Transverse colon (tissue), 4 donors: ENCODE measurements at regions not wholly inside any gene's neighbourhood (a gene's known extent, or its start where the extent isn't known, plus 50 kb on each side); places are given as distances from the start of the nearest gene placed in this dataset.

Experiments
- DNase-seq: peaks from one replicate; pipeline ENCODE4 v3.0.0-alpha.2; 2019
- H3K27ac ChIP-seq, 4 donors: fragments of 200-600 bp; sonication (generic); 2 replicates each; pipeline ENCODE4 v1.5.1; 2016 to 2018; ENCODE audit warnings: inconsistent platforms in 4 of 4
- H3K27me3 ChIP-seq: fragments of 200-600 bp; sonication (generic); 2 replicates; pipeline ENCODE4 v1.5.1; 2017; ENCODE audit warnings: inconsistent platforms
- H3K36me3 ChIP-seq, 4 donors: fragments of 200-600 bp; sonication (generic); 2 replicates each; pipeline ENCODE4 v1.5.1; 2017 to 2019; ENCODE audit warnings: inconsistent platforms in 4 of 4
- H3K4me1 ChIP-seq, 4 donors: fragments of 200-600 bp; sonication (generic); 2 replicates each; pipeline ENCODE4 v1.5.1; 2017 to 2020; ENCODE audit warnings: inconsistent platforms in 4 of 4
- H3K4me3 ChIP-seq, 4 donors: fragments of 200-600 bp; sonication (generic); 1 replicate in 1 of 4; 2 replicates in 3 of 4; pipeline versions ENCODE4 v1.5.1 to v1.6.1; 2017 to 2019; ENCODE audit warnings: inconsistent platforms in 4 of 4
- H3K9me3 ChIP-seq, 2 donors: fragments of 200-600 bp; sonication (generic); 2 replicates each; pipeline ENCODE4 v1.5.1; 2017 to 2019; ENCODE audit warnings: inconsistent platforms in 2 of 2
- EP300 ChIP-seq: sonication (generic); formaldehyde crosslinking; IDR thresholded peaks from one replicate; pipeline ENCODE4 v1.6.1; 2017; ENCODE audit warnings: antibody characterized with exemption, low read depth
- POLR2A ChIP-seq: fragments of 450-650 bp; IDR thresholded peaks from one replicate; pipeline ENCODE4 v1.6.1; 2016; ENCODE audit warnings: antibody characterized with exemption, mild to moderate bottlenecking, moderate library complexity
- POLR2AphosphoS5 ChIP-seq, 3 donors: sonication (generic); formaldehyde crosslinking; IDR thresholded peaks; one replicate each; pipeline ENCODE4 v1.6.1; 2016; ENCODE audit warnings: antibody characterized with exemption in 3 of 3
- WGBS, 2 donors: methylation state at CpG; one replicate each; pipeline ENCODE4 v1.1.5; 2018; ENCODE audit warnings: low coverage in 1 of 2; 5-methylcytosine and 5-hydroxymethylcytosine counted together
- in situ Hi-C, 4 donors: fragments of 200-750 bp; cut with MboI; loops; one replicate each; pipeline versions ENCODE4 v1.15.0 to v1.15.1; 2017; ENCODE audit warnings: low sequenced_read_pairs in 3 of 4, low pct_ligation_motif_present in 1 of 4, low pct_unique_long_range_greater_than_20kb in 1 of 4
- intact Hi-C: fragments of 100-400 bp; cut with DNase I; formaldehyde crosslinking; loops from one replicate; pipeline ENCODE4 v1.15.1; 2023; ENCODE audit warnings: low total_unique reads
- TF ChIP-seq, protein P1 (sequence below), 5 experiments: fragments of 200-600 bp in 3 of 5; fragments of 450-650 bp in 2 of 5; sonication (generic) in 3 of 5; IDR thresholded peaks; 1 replicate in 2 of 5; 2 replicates in 3 of 5; pipeline ENCODE4 v1.5.1; 2016 to 2017; ENCODE audit warnings: antibody characterized with exemption in 5 of 5, inconsistent platforms in 3 of 5, mild to moderate bottlenecking in 2 of 5, moderate library complexity in 1 of 5

DNA sequence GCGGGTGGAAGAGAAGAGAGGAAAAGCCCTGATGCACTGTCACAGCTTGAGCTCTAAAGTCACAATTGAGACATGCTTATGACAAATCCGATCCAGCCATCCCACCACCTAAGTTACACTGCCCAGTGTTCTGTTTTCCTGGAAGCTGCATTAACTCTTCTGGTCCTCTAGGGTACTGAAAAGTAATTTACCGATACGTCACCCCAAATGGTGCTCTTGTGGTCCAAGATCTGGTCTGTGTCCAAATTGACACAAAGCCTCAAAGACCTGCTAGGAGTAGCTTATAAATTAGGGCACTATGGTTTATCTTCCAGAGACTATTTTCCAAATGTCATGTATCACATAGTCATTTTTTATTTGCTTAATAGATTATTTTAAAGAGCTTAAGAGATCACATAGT, 186.7 kb upstream of the ETAA1 start:
- DNase-seq, result no peak
- Histone ChIP-seq H3K36me3 (no peaks in the 10 kb centered on the region), H3K4me1 (peaks cover 0 to under 1% (median 0%) of the 10 kb centered on the region in 4 donors), H3K27ac (no peak overlapping the region), H3K9me3 (no peaks in the 10 kb centered on the region), H3K27me3 (no peaks in the 10 kb centered on the region), H3K4me3 (no peak overlapping the region)
- TF ChIP-seq POLR2AphosphoS5 (IDR thresholded peaks at IDR 0.05) (no peak), POLR2A (no peak)
- TF ChIP-seq, protein P1, sequence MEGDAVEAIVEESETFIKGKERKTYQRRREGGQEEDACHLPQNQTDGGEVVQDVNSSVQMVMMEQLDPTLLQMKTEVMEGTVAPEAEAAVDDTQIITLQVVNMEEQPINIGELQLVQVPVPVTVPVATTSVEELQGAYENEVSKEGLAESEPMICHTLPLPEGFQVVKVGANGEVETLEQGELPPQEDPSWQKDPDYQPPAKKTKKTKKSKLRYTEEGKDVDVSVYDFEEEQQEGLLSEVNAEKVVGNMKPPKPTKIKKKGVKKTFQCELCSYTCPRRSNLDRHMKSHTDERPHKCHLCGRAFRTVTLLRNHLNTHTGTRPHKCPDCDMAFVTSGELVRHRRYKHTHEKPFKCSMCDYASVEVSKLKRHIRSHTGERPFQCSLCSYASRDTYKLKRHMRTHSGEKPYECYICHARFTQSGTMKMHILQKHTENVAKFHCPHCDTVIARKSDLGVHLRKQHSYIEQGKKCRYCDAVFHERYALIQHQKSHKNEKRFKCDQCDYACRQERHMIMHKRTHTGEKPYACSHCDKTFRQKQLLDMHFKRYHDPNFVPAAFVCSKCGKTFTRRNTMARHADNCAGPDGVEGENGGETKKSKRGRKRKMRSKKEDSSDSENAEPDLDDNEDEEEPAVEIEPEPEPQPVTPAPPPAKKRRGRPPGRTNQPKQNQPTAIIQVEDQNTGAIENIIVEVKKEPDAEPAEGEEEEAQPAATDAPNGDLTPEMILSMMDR (IDR thresholded peaks at IDR 0.05), result peak in 1 of 5 experiments; percentile 11
- in situ Hi-C loops (no loop called here), intact Hi-C loops (loop anchor here (10.0 kb wide), 3 partner anchors 346 to 636 kb away; no protein-coding TSS in a partner anchor)
- WGBS, 2 donors, result 59 to 83% methylated on average over 1 to 4 of the region's 4 CpGs

DNA sequence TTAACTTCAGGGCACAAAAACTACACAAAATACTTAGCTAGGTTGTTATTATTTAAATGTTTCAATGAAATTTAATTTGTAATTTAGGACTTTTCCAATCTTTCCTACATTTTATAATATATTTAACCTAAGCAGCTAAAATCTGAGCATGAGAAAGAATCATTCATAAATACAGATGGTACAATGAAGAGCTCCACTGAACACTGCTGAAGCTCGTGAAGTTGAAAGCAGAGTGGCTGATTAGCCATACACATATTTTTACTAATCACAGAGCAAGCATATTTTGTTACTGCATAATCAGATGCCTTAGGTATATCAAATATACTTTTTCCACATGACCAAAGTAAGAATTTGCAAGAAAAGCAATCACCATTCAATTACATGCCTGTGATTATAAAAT, 184.9 kb upstream of the ETAA1 start:
- H3K36me3 ChIP-seq, result no peaks in the 10 kb centered on the region
- in situ Hi-C loops, result no loop called here
- no peak for TF ChIP-seq POLR2A
- no peak for TF ChIP-seq POLR2AphosphoS5 (IDR thresholded peaks at IDR 0.05)
- TF ChIP-seq, protein P1 (IDR thresholded peaks at IDR 0.05), result no peak
- no peak for TF ChIP-seq EP300
- peak overlapping the region in 3 of 4 donors; percentile 52 to 74 (median 69) for H3K27ac ChIP-seq
- no peaks in the 10 kb centered on the region for H3K9me3 ChIP-seq
- H3K4me3 ChIP-seq, result no peak overlapping the region
- no peak for DNase-seq
- no peaks in the 10 kb centered on the region for H3K27me3 ChIP-seq
- intact Hi-C loops, result loop anchor here (10.0 kb wide), 3 partner anchors 347 to 637 kb away; no protein-coding TSS in a partner anchor
- peaks cover 0 to 9% (median 0%) of the 10 kb centered on the region in 4 donors for H3K4me1 ChIP-seq
- 43 to 63% methylated on average over 1 of the region's 1 CpG for WGBS, 2 donors

DNA sequence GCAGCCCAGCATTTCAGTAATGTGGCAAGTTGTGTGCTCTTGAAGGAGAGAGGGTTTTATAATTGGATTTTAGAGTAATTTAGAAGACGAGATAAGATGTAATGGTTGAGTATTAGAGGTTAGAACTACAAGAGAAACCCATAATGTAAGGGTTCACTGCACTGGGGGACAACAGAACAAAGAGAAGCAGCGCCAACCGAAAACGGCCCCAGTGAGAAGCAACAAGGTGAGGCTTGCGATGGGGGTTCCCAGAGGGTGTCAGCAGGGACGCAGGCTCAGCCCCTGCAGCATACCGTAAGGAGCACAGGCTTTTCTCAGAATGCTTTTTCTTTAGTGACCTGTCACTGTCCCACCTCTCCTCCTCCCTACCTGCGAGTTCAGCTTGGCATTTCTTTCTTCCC, 183.9 kb upstream of the ETAA1 start:
- H3K27me3 ChIP-seq, result no peaks in the 10 kb centered on the region
- no peak for DNase-seq
- H3K9me3 ChIP-seq, result no peaks in the 10 kb centered on the region
- peak overlapping the region in 3 of 4 donors; percentile 52 to 74 (median 69) for H3K27ac ChIP-seq
- intact Hi-C loops, result loop anchor here (10.0 kb wide), 3 partner anchors 348 to 638 kb away; no protein-coding TSS in a partner anchor
- TF ChIP-seq POLR2A (no peak), EP300 (no peak)
- TF ChIP-seq, protein P1 (IDR thresholded peaks at IDR 0.05), result no peak
- peak overlapping the region in 1 of 4 donors; percentile 13 for H3K4me3 ChIP-seq
- WGBS, 2 donors, result 58 to 61% methylated on average over 6 to 8 of the region's 8 CpGs
- in situ Hi-C loops, result no loop called here
- peaks cover 0 to 9% (median 0%) of the 10 kb centered on the region in 4 donors for H3K4me1 ChIP-seq
- H3K36me3 ChIP-seq, result no peaks in the 10 kb centered on the region

DNA sequence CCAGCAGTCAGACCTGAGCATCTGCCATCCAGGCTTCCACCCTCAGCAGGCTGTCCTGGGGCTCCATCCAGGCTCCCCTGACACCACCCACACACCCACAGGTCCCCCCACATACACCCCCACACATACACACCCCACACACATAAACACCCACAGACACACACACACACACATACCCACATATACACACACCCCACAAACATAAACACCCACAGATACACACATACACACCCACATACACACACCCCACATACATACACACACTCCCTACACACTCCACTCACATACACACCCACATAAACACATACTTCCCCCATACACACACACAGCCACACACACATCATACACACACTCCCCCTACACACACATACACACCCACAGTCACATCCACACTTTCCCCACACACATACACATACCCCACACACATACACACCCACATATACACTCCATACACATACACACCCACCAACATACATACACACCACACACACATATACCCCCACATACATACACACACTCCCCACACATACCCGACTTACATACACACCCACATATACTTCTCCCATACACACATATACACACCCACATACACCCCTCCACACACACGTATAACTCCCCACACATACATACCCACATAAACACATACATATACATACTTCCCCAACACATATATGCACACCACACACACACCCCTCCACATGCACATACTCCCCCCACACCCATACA, 183.3 kb upstream of the ETAA1 start:
- no peak for DNase-seq
- Histone ChIP-seq H3K27ac (peak overlapping the region in 3 of 4 donors; percentile 52 to 74 (median 69)), H3K27me3 (no peaks in the 10 kb centered on the region), H3K36me3 (no peaks in the 10 kb centered on the region), H3K9me3 (no peaks in the 10 kb centered on the region), H3K4me3 (peak overlapping the region in 1 of 4 donors; percentile 13), H3K4me1 (peaks cover 0 to 9% (median 0%) of the 10 kb centered on the region in 4 donors)
- in situ Hi-C loops (no loop called here), intact Hi-C loops (loop anchor here (10.0 kb wide), 3 partner anchors 349 to 639 kb away; no protein-coding TSS in a partner anchor)
- 68 to 77% methylated on average over 2 of the region's 2 CpGs for WGBS, 2 donors
- no peak for TF ChIP-seq POLR2A
